HG02623 (cell line): ENCODE measurements at regions not wholly inside any gene's neighbourhood (a gene's known extent, or its start where the extent isn't known, plus 50 kb on each side); places are given as distances from the start of the nearest gene placed in this dataset.
"Not testable (repeated sequence)": the region's sequence is repeated elsewhere in the genome, so short reads cannot be mapped to it uniquely, and the experiment has no call there.

Experiments used
- ATAC-seq: cut with Tn5 transposase; IDR thresholded peaks from one replicate; pipeline ENCODE4 v1.9.1; 2021; ENCODE audit warnings: moderate library complexity; ENCODE audit not compliant: unreplicated experiment

- ATAC-seq: no peak
Measured at GRCh38 chr4:126386512-126386911, 1071.8 kb downstream of the FAT4 start.

- no peak for ATAC-seq
Measured at GRCh38 chr4:126395664-126396063, 1080.9 kb downstream of the FAT4 start.

GRCh38 chr4:126396121-126396520 lies 1081.4 kb downstream of the FAT4 start:
- no peak for ATAC-seq

GRCh38 chr4:126396703-126397102 lies 1081.9 kb downstream of the FAT4 start:
- no peak for ATAC-seq

GRCh38 chr4:126404549-126404948 lies 1089.8 kb downstream of the FAT4 start:
- ATAC-seq: no peak

- ATAC-seq: peak; percentile 69
Measured at GRCh38 chr4:126405369-126405982, 1090.7 kb downstream of the FAT4 start.

- ATAC-seq: no peak
Measured at GRCh38 chr4:126409746-126410145, 1095.0 kb downstream of the FAT4 start.

- no peak for ATAC-seq
Measured at GRCh38 chr4:126411047-126411446, 1096.3 kb downstream of the FAT4 start.

- not testable (repeated sequence) for ATAC-seq
Measured at GRCh38 chr4:126412310-126412709, 1097.6 kb downstream of the FAT4 start.

- ATAC-seq: no peak
Measured at GRCh38 chr4:126414741-126415140, 1100.0 kb downstream of the FAT4 start.

- ATAC-seq: no peak
Measured at GRCh38 chr4:126419266-126419665, 1104.5 kb downstream of the FAT4 start.

GRCh38 chr4:126427853-126428252 lies 1113.1 kb downstream of the FAT4 start:
- no peak for ATAC-seq

GRCh38 chr4:126431049-126431448 lies 1116.3 kb downstream of the FAT4 start:
- no peak for ATAC-seq

- ATAC-seq: no peak
Measured at GRCh38 chr4:126435491-126435890, 1120.7 kb downstream of the FAT4 start.

GRCh38 chr4:126440297-126440696 lies 1125.5 kb downstream of the FAT4 start:
- ATAC-seq: no peak

- ATAC-seq: no peak
Measured at GRCh38 chr4:126441173-126442035, 1126.6 kb downstream of the FAT4 start.

GRCh38 chr4:126445596-126445995 lies 1130.8 kb downstream of the FAT4 start:
- no peak for ATAC-seq

- ATAC-seq: no peak
Measured at GRCh38 chr4:126446917-126447316, 1132.2 kb downstream of the FAT4 start.

- ATAC-seq: no peak
Measured at GRCh38 chr4:126448086-126448845, 1133.5 kb downstream of the FAT4 start.

GRCh38 chr4:126451237-126451873 lies 1136.6 kb downstream of the FAT4 start:
- no peak for ATAC-seq

GRCh38 chr4:126455865-126456264 lies 1141.1 kb downstream of the FAT4 start:
- ATAC-seq: no peak
